GM21367 (cell line): ENCODE measurements at regions not wholly inside any gene's neighbourhood (a gene's known extent, or its start where the extent isn't known, plus 50 kb on each side); places are given as distances from the start of the nearest gene placed in this dataset.
A peak's percentile ranks its signal among the peaks of the same experiment; 100 is the strongest.

Experiments
- ATAC-seq: cut with Tn5 transposase; IDR thresholded peaks from one replicate; pipeline ENCODE4 v1.9.1; 2021; ENCODE audit not compliant: unreplicated experiment

DNA sequence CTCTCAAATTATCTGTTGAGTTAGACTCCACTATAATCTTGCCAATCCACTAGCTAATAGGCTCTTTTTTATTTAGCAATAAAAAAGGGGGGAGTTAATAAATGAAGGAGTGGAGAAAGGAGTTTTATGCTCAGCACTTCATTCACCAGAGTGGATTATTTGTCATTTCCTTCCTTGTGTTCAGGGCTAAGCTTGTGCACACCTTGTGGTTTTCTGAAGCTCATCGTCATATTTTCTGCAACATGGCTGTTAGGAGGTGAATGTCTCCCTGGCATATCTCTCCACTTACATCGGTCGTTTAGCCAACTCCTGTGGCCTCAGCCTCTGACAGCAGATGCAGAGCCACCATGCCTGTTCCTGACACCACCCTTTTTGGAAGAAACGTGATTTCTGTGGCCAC is 83.9 kb upstream of the MTNR1B start:
- no peak for ATAC-seq

DNA sequence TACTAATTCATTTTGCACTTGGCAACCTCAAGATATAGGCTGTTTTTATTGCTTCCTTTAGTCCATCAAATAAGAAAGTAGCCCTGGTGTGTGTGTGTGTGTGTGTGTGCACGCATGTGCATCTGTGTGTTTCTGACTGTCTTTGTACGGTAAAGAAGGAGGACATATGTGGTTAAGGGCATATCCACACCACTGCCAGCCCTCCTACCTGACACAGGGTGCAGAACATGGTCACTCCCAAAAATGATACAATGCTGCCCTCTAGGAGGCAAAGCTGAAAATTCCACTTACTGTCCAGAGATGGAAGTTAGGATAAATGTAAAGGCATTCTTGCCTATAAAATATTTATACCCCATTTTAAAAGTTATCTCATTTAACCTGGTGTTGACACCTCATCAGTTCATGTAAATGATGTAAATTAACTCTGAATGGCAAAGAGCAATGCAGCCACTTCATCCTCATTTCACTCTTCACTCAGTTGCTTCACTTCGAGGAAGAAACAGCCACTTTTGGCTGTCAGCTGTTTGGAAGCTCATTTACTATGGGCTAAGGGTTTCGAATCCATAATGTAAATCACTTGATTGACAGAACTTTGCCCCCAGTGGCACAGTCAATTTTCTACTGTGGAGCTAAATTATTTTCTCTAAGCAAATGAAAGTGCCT is 83.1 kb upstream of the MTNR1B start:
- ATAC-seq = peak; percentile 61

DNA sequence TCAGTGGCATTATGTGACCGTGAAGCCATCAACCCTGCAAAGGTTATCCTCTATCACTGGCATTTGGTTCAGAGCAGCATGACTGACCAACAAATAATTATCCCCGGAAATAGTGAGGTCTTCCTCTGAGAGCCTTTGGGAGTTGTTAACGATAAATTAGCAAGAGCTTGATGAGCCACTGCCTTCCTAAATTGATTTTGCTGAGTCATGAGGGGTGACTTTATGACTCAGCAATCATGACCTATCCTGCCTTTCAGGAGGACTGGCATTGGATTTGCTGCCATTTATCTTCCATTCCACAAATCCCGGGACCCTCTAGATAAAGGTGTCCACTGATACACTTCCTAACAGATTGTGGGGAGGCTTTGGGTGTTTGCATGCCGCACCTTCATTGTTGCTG is 80.8 kb upstream of the MTNR1B start:
- ATAC-seq = no peak

DNA sequence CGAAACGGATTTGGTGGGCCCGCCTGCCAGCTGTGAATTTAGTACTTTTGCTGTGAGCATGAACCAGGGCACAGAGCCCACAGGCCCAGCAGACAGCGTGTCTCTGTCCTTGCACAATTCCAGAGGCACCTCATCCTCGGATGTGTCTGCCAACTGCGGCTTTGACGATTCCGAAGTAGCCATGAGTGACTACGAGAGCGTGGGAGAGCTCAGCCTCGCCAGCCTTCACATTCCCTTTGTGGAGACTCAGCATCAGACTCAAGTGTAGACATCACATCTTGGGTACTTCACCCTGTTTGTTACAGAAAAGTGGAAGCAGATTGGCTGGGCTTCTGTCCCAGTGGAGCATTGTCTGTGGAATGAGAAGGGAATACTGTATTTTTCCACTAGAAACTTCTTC is 78.6 kb upstream of the MTNR1B start:
- ATAC-seq = no peak

GRCh38 chr11:92892802-92893684 is 76.4 kb upstream of the MTNR1B start:
- no peak for ATAC-seq

DNA sequence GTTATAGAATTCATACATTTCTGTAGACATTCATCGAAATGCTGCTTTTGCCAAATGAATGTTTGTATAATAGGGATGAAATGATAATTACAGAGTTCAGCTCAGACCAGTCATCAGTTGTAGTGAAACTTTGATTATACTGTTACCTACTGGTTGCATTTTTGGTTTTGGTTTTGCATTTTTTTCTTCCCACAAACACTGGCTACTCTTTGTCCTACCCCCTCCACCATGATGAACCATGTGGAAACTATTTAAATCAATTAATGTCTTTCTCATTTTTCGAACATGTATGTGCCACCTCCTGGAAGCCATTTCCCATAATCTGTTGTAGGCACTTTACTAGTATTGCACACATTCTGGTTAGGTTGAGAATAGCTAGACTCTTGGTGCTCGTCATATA is 75.3 kb upstream of the MTNR1B start:
- ATAC-seq = no peak

DNA sequence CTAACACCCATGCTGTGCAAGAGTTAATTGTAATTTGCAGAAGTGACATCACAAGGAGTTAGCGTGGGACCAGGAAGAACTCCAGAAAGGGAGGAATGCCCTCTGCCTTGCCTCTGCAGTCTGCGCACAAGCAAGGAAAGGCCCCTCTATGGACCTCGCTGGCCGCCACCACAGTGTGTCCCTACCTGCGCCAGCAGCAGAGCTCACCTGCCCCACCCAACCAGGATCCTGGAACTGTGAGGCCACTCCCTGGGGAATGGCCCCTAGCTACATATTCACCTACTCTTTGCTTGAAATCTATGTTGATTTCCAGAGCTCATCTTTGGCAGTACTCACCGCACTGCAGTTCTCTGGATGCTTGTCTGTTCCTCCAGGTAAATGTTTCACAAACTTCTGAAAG is 72.0 kb upstream of the MTNR1B start:
- no peak for ATAC-seq

- ATAC-seq = no peak
These were observed 67.0 kb upstream of the MTNR1B start for GRCh38 chr11:92902417-92902816.

- no peak for ATAC-seq
These were observed 61.8 kb upstream of the MTNR1B start for GRCh38 chr11:92907671-92908070.

DNA sequence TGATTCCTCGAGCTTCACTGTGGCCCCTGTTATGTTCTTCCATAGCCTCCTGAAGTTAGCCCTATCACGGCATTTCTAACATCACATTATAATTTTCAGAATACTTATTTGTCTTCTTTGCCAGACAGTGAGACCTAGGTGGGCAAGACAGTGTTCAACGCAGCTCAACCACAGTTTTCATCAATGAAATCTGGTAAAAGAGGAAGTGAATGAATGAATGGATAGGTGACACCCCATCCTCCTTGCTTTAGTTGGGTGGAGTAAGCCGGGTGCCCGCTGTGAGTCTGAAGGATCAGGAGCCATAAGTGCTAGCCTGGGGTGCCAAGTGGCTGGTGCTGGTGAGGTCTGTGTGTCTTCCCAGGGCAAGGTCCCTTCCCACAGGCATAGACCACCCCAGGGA is 60.2 kb upstream of the MTNR1B start:
- ATAC-seq = no peak

DNA sequence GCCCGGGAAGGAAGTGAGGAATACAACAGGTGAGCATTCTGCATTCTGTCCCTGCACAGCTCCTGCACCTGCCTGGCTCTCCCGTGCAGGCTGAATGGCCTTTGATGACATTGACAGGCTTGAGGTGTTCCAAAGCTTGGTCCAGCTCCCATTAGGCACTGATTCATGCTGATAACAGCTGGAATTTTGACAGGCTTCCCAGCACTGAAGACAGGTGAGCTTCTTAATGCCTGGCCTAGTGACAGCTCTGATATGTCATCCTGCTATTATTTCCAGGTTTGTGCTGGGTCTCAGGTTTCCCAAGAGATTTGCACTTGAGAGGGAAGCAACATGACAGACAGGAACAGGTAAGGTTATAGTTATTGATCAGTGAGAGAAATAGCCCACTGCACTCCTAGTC is 58.0 kb upstream of the MTNR1B start:
- ATAC-seq = no peak

GRCh38 chr11:92915551-92915950 is 53.9 kb upstream of the MTNR1B start:
- no peak for ATAC-seq

DNA sequence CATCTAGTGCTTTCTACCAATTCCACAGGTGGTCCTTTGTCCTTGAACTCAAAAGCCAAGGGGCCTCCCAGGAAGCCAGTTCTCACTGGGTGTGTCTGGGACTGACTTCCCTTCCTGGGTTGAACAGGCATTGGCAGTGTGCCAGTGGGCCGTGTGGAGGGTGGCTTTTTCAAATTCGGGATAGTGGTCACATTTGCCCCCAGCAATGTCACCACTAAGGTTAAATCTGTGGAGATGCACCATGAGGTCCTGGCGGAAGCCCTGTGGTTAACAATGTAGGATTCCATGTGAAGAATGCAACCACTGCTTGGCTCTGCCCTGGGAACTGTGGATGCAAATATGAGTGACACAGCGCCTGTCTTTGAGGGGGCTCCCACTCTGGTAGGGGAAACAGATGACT is 53.2 kb upstream of the MTNR1B start:
- ATAC-seq = no peak

DNA sequence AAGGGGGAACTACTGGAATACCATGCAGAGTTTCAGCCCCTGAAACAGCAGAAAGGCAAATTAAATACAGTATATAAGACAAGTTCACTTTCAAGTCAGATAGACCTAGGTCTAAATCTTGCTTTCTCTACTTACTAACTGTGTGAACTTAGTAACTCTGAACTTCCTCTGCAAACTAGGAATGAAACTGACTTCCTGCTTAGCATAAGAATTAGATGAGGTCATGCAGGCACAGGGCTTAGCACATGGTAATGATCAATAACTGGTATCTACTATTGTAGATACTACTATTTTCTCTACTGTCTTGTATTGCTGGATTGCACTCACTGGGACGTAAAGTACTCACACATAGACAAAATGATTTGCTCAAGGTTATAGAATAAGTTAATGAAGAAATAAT is 51.5 kb upstream of the MTNR1B start:
- ATAC-seq = no peak

GRCh38 chr11:92919048-92919447 is 50.4 kb upstream of the MTNR1B start:
- ATAC-seq = no peak
